ENCODE measurements at regions not wholly inside any gene's neighbourhood (a gene's known extent, or its start where the extent isn't known, plus 50 kb on each side); places are given as distances from the start of the nearest gene placed in this dataset.

DNA sequence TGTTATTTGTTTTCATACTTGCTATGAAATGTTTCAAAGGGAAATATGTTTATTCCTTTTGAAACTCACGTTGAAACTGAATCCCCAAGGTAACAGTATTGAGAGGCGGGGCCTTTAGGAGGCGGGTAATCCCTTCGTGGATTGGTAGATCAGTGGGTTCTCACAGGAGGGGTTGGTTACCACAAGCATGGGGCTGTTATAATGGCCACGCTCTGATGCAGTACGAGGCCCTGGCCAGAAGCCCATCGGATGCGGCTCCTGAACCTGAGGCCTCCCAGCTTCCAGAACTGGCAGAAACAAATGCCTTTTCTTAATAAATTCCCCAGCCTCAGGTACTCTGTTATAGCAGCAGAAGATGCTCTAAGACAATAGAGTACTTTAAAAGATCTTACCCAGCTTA, 135.7 kb downstream of the ASB1 start:
- DNase-seq, result no peak

DNA sequence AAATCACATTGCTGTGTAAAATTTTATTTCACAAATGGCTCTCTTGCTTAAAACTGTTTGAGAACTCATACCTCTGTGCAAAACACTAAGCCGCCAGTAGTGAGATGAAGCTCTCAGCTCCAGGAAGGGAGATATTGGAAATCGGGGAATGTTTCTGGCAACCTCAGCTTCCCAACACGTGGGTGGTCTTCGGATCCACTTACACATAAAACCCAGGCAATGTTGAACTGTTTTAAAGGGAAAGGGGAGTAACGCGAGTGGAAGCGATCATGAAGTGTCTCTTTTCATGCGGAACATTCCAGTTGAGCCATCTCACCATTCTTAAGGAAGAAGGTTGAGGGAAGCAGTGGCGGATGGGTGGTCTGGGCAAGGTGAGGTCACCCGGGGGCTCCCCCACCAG, 136.8 kb downstream of the ASB1 start:
- no peak for DNase-seq

DNA sequence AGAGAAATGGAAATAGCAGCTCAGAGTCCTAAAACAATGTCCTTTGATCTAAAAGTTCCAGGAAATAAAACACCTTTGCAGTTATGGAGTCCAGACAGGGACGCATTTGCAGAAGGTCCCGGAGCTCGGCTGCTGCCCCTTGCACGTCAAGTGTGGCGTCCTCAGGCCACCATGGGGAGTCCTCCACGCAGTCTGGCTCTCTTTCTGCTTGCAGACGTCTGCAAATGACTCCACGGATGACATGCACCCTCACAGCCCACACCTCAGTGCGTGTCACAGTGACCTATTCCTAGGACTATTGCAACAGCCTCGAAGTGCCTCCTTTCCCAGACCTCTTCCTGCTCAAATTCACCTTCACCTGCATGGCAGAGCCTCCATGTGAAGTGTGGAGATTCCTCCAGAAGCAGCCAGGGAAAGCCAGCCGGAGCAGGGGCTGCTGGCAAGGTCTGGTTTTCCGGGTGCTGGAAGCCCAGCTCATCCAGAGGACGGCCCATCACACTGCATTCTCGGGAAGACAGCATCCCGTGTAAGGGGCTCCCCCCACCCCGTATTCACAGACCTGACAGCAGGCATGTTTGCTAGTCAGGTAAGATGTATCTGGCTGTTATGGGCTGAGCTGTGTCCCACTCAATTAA, 137.7 kb downstream of the ASB1 start:
- no peak for DNase-seq

DNA sequence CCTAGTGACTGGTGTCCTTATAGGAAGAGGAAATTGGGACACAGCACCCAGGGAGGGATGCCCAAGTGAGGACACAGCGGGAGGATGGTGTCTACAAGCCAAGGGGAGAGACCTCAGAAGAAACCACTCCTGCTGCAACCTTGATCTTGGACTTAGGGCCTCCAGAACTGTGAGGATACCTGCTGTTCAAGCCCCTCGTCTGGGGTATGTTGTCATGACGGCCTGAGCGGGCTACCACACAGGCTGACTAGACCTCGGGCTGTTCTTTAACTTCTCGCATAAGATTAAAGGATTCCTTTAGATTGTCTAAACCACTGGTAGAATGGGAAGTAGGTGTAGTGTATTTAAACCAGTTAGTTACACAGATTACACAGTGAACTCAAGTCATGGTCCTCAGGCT, 138.3 kb downstream of the ASB1 start:
- no peak for DNase-seq

DNA sequence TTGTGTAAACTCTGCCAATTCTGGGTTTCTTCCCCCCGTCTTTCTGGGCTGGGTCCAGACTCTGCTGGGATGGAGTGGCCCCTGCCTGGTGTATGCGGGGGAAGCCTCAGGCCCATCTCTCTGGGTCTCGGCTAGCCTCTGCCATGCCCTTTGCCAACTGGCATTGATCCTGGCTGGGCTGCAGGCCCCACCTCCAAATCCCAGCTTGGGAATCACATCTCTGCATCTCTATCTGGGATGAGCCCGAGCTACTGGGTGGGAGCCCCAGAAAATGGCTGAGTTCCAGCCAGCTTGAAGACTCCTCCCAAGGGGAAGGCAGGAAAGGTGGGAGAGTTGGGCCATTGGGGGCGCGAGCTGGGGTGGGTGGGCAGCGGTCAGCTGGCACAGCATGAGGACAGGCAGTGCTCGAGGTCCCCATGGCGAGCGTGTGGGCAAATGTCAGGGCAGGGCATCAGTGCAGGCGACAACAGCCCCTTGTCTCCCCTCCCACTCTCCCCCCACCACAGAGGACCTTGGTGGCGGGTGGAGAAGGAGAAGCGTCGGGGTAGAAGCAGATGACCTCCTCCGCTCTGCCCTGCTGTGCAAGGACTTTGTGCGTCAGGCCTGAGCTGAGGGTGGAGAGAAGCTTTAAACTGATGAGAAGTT, 139.4 kb downstream of the ASB1 start:
- DNase-seq, result no peak

DNA sequence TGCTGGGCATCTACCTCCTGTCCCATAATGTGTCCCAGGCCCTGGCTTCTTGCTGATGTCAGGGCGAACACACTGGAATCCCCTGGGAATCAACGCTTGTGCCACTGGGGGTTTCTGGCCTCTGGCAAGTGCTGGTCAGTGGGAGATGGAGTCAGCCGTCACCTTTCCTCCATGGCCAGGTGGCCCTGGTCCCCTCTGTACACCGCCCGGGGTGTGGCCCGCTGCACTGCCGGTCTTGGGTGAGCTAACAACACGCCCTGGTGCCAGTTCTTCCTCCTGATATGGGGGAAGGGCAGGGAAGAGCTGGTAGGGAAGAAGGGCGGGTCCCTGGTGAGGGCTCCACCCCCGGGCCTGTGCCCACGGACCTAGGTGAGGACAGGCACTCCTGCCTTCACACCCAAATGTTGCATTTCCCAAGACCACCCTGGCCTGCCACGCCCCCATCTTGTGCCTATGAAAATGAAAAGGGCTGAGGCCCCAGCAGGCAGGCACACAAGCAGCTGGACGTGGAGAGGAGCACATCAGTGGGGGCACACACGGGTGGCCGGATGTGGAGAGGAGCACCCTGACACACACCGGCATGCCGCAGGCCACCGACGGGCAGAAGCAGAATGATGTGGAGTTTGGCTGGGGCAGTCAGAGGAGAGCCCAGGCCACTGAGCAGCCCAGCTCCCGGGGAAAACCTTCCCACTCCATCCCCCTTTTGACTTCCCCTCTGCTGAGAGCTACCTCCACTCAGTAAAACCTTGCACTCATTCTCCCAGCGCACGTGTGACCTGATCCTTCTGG, 140.5 kb downstream of the ASB1 start:
- no peak for DNase-seq

DNA sequence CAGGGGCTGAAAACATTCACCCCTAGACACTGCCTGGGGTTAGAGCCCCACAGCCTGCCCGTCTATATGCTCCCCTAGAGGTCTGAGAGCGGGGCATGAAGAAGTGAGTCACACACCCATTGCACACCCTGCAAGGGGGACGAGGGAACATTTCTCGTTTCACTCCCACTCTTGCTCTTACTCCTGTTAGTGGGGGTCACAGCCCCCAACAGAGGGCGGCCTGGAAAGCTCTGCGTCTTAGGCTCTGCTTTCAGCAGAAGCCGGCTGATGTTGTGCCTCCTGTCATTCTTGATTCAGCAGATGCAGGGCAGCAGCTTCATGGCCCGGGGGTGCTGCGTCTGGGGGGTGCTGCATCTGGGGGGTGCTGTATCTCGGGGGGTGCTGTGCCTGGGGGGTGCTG, 141.3 kb downstream of the ASB1 start:
- no peak for DNase-seq

DNA sequence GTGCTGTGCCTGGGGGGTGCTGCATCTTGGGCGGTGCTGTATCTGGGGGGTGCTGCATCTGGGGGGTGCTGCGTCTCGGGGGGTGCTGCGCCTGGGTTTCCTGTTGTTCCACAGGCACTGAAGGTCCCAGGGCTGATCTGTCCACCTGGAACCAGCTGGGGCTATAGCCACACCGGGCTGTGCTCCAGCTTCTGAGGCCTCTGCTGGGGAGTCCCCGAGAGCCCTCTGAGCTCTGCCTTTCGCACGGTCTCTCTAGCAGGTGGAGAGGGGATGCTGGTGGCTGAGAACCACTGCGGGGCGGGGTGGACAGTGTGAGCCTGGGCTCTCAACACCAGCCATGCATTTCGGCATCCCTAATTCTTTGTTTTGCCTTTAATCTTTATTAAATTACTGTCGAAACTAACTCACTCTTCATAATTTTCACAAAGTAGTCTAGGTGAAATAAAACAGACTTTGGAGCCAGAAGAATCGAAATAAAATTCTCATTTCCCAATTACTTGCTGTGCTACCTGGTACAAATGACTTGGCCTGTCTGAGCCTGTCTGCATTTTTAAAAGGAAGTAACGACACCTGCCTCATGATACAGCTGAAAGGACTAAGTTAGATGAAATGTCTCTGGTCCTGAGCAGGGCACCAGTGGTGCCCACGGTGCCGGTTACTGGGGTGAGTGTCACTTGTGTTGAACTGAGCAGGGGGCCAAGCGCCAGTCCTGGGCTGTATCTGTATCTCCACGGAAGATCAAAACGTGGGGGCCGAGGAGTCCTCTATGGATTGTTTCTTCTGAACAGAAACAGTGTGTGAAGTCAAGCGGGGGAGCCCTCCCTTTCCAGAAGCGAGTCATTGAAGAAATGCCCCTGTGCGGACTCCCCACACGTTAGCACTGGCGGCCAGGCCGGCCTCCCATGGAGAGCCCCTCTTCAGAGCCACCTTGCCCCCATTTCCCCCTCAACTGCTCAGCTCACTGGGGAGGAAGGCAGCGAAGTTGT, 142.0 kb downstream of the ASB1 start:
- no peak for DNase-seq

DNA sequence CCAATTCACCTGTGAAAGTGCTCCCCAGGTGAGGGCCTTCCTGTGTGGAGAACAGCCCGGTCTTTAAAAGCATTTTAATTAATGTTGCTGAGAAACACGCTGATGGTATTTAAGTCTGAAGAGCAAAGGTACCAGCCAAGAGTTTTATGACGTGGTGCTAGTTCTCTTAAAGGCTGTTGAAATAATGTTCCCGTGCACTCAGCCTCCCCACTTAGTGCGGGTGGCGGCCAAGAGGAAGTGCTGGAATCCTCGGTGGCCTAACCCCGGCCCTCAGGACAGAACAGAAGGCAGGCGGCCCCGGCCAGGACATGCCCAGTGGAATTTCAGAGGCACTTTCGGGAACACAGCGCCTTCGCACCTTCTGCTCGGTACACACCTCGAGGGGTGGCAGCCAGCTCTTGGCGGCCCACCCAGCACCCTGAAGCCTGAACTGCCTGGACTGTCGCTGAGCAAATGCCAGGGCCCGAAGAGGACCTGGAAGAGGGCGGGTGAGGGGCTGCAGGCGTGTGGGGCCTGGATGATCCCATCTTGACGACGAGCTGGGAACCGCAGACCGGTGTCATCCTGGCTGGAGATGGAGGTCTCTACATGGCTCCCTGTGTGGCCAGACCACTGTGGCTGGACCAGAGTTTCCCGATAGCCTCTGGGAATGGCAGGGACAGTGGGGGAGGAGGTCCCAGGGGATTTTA, 142.9 kb downstream of the ASB1 start:
- DNase-seq, result no peak

DNA sequence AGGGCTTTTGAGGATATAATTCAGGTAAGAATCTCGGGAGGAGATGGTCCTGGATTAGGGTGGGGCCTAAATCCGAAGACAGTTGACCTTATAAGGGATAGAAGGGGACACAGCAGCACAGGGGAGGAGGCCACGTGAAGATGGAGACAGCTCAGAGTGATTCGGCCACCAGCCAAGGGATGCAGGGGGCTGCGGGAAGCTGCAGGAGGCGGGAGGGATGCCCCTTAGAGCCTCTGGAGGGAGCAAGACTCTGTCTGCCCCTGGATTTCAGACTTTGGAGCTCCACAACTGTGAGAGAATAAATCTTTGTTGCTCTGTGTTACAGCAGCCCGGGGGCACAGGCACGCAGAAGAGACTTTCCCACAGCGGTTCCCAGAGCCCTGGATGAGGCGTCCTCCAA, 143.7 kb downstream of the ASB1 start:
- no peak for DNase-seq

DNA sequence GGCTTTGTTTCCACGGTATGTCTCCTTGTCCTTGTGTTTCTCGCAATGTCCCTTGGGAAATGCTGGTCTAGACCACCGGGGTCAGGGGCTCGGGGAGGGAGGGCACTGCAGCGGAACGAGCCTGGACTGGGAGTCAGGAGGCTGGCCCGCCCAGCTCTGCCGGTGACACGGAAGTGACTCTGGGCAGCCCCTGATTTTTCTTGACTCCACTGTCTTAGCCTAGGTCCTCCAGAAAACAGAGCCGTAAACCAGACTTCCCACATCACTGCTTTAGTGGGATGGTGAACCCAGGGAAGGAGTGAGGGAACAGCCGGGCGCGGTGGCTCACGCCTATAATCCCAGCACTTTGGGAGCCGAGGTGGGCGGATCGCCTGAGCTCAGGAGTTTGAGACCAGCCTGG, 144.2 kb downstream of the ASB1 start:
- no peak for DNase-seq

DNA sequence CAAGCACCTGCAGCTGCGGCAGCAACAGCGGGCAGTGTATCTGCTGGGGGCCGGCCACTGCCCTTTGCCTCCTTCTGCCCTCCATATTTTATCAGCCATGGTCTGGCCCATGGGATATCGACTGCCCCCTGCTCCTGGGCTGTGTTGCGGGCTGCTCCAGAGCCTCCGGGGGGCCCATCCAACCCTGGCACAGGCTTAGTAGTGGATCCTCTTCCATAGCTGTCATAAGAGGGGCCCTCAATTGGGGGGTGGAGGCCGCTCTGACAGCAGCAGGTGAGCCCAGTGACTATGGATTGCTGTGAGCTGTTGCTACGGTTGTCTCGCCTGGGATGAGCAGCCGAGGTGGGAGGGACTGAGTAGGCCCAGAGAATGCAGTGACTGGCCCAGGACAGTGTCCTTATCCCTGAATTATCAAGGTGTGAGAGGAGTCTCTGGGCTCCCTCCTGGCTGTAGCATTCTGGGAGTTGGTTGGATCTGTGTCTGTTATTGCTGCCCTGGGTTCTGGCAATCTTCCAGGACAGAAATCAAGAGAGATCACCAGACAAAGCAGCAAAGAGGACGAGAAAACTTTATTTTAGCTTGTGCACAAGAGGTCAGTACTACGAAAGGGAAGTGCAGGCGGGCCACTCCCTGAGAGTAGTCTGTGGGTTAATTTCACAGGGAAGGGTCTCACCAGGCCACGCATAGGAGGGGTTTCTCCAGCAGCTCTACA, 145.1 kb downstream of the ASB1 start:
- DNase-seq, result no peak

DNA sequence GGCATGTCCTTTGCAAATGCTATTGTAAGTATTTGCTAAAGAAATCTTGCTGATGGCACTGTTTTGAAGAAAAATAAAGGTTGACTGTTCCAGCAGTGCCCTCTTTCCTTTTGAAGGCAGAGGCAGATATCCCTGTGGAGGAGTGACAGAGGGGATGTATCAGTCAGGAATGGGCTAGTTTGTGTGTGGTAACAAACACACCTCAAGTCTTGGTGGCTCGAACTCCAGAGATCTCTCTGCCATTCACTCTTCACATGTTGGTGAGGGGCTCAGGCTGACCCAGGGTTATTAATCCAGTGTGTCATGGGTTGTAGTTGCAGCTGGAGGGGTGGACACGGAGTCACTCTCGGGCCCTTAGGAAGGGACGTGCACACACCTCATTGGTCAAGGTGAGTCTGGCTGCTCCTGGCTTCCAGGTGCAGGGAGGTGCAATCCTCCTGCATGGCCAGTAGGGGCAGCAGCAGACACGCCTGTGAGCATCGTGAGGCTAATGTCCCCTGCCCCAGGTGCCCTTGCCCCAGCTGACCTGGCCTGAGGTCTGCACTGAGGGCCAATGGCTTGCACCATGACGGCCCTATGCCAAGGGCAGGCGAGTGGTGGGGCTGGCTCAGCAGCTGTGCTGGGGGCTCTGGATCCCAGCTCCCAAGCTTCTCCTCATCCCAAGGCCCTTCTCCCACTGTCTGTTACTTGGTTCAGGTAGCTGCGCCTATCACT, 146.5 kb downstream of the ASB1 start:
- no peak for DNase-seq

DNA sequence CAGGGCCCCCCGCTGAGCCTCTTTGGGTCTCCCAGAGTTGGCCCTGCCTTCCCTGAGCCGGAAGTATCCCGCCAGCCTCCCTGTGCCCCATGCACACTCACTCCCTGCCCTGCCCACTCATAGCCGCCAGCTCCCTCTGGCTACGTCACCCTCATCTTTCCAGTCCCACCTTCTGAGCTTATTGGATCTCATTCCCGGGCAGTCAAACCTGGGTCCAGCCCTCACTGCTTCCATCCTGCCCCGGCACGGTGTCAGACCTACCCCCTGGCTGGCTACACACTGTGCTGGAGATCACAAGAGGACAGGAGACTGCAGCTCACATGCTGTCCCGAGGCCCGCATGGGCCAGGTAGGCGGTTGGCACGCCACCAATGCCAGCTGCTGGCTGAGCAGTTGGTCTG, 147.2 kb downstream of the ASB1 start:
- no peak for DNase-seq

DNA sequence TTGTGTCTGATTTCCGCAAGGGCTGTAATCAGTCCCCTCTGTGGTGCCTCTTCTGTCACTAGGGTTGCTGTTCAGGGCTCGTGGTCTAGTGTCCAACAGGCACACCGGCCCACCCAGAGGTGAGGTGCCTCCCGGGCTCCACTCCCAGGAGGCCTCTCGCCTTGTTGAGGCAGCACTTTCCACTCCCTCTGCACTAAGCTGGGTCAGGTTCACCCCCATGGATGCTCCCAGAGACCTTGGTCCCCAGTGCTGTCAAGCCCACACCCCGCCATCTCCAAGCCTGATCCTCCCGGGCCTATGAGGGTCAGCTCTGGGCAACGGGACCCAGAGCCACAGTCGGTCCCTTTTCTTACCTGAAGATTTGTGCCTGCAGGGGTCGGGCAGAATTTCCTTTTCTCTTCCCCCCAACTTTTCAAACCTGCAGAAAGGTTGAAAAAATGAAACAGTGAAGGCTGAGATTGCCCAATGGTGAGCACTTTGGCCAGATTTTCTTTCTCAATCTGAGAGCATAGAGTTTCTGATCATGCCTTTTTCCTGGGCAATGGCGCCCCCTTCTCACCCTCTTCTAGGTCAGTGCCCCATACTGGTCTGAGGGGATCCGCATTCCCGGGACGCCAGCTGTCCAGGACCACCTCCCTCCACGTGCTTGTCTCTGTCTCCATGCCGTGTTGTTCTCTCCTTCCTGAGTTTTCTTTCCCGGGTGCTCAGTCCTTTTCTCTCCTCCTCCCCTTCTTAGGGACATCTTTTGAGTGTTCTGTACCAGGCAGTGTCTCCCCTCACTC, 148.0 kb downstream of the ASB1 start:
- DNase-seq, result no peak

DNA sequence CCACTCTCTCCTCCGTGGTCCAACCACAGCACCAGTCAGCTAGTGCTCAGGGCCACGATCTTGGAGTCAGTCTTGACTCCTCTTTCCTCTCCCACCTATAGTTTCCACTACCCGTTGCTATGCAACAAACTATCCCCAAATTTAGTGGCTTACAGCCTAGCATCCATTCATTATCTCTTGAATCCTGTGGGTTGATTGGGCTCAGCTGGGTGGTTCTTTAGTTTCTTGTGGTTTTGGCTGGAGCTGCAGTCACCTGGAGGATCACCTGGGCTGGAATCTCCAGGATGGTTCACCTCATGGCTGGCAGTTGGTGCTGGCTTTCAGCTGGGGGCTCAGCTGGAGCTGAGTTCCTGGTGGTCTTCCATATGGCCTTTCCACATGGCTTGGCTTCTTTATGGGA, 149.9 kb downstream of the ASB1 start:
- DNase-seq, result no peak

DNA sequence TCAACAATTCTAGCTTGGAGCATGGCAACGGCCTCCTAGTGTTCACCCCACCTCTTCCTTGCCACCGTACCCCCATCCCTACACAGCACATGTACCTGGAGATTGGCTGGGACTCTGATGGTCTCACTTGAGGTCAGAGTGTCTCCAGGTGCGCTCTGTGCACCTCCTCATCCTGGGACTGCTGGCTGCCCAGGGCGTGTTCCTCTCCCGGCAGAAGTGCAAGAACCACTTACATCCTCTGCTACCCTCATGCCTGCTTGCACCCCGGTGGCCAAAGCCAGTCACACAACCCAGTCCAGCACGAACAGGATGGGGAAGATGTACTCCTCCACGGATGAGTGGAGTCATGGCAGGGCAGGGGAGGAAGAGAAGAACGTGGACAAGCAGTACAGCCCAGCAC, 151.5 kb downstream of the ASB1 start:
- no peak for DNase-seq

DNA sequence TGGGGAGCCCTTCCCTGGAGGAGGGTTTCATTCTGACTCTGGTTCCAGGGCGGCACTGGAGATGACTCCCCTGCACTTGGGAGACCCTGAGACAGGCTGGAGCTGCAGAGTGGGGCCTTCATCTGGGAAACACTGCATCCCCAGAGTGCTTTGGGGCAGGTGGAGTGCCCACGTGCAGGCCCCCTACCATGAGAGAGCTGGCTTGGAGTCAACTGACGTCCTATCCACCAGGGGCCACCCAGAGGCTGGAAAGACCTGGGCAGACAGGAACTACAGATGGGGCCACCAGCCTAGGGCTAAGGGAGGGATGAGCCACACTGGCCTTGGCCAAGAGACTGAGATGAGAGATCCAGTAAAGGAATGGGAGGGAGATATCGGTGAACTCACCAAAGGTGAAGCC, 153.8 kb downstream of the ASB1 start:
- DNase-seq, result no peak

DNA sequence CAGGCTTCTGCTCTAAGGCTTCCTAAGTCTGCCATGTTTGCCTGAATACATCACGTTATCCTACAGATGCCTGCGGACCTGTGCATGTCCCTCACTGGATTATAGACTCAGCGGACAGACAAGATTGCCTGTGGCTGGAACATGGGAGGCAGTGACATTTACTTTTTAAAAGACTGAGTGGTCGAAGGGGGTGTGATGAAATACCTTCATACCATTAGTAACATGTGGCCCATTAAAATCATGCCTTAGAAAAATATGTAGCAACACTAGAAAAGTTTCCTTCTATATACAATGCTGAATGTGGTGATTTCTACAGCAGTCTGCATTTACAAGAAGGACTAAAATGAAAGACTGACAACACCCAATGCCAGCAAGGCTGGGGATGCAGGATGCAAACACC, 154.4 kb downstream of the ASB1 start:
- DNase-seq, result no peak

DNA sequence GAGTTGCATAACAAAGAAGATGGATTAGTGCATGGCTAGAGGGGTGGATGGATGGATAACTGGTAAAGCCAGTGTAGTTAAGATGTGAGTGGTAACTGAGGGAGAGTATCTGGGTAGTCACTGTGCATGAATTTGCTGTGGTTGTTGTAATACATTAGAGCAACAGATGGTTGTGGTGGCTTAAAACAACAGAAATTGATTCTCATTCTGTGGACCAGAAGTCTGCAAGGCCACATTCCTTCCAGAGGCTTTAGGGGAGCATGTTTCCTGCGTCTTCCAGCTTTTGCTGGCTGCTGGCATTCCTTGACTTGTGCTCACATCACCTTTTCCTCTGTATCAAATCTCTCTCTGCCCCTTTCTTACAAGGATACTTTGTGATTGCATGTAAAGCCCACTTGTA, 155.4 kb downstream of the ASB1 start:
- no peak for DNase-seq
